ENCODE measurements at regions not wholly inside any gene's neighbourhood (a gene's known extent, or its start where the extent isn't known, plus 50 kb on each side); places are given as distances from the start of the nearest gene placed in this dataset.

- no peak for TF ChIP-seq EZH2 (IDR thresholded peaks at IDR 0.05; ENCODE audit: low read length, unreplicated experiment)
- TF ChIP-seq CTCF (conservative IDR thresholded peaks at IDR 0.05; ENCODE audit: low read depth, low read length), result no peak
- no peak for TF ChIP-seq EZH2phosphoT487 (IDR thresholded peaks at IDR 0.05; ENCODE audit: borderline replicate concordance, low read length)
Observed at GRCh38 chr1:58135821-58136321, 410.7 kb downstream of the OMA1 start.

Data from PC-3 (cell line).